H9 (cell line): ENCODE measurements at regions not wholly inside any gene's neighbourhood (a gene's known extent, or its start where the extent isn't known, plus 50 kb on each side); places are given as distances from the start of the nearest gene placed in this dataset.
"Not testable (repeated sequence)": the region's sequence is repeated elsewhere in the genome, so short reads cannot be mapped to it uniquely, and the experiment has no call there.

Experiments used
- DNase-seq: peaks from one replicate; pipeline ENCODE4 v3.0.0-alpha.2; 2017
- H2AFZ ChIP-seq: one replicate; pipeline ENCODE4 v1.6.1; 2013; ENCODE audit warnings: mild to moderate bottlenecking, low read length, control low read depth, moderate library complexity
- H2AK5ac ChIP-seq: 2 replicates; pipeline ENCODE4 v1.6.1; 2013; ENCODE audit warnings: low read length, control low read depth, mixed read lengths; ENCODE audit not compliant: insufficient read length
- H2BK120ac ChIP-seq: one replicate; pipeline ENCODE4 v1.6.1; 2013; ENCODE audit warnings: low read depth, mild to moderate bottlenecking, low read length, control low read depth, inconsistent platforms; ENCODE audit not compliant: poor library complexity, severe bottlenecking
- H2BK12ac ChIP-seq: 2 replicates; pipeline ENCODE4 v1.6.1; 2013; ENCODE audit warnings: low read length, control low read depth, mixed read lengths, low read depth; ENCODE audit not compliant: insufficient read length
- H2BK15ac ChIP-seq: 2 replicates; pipeline ENCODE4 v1.6.1; 2013; ENCODE audit warnings: low read depth, low read length, control low read depth
- H2BK20ac ChIP-seq: one replicate; pipeline ENCODE4 v1.6.1; 2013; ENCODE audit warnings: low read depth, mild to moderate bottlenecking, low read length, control low read depth, inconsistent platforms; ENCODE audit not compliant: poor library complexity, severe bottlenecking
- H2BK5ac ChIP-seq: 2 replicates; pipeline ENCODE4 v1.6.1; 2013; ENCODE audit warnings: low read length, control low read depth, mixed read lengths; ENCODE audit not compliant: insufficient read length
- H3K14ac ChIP-seq: 2 replicates; pipeline ENCODE4 v1.6.1; 2013; ENCODE audit warnings: low read length, control low read depth; ENCODE audit not compliant: insufficient read depth
- H3K18ac ChIP-seq: 2 replicates; pipeline ENCODE4 v1.6.1; 2013; ENCODE audit warnings: low read depth, mild to moderate bottlenecking, mixed read lengths, low read length, control low read depth; ENCODE audit not compliant: insufficient read length
- H3K23ac ChIP-seq: 2 replicates; pipeline ENCODE4 v1.6.1; 2013; ENCODE audit warnings: low read length, control low read depth, mixed read lengths, low read depth; ENCODE audit not compliant: insufficient read length
- H3K23me2 ChIP-seq: 2 replicates; pipeline ENCODE4 v1.6.1; 2013; ENCODE audit warnings: low read depth, mild to moderate bottlenecking, mixed read lengths, low read length, control low read depth; ENCODE audit not compliant: insufficient read length, poor library complexity, severe bottlenecking
- H3K27ac ChIP-seq: 2 replicates; pipeline ENCODE4 v1.5.1; 2013; ENCODE audit warnings: low read length, control low read depth, mixed read lengths, low read depth; ENCODE audit not compliant: insufficient read length
- H3K27me3 ChIP-seq: 2 replicates; pipeline ENCODE4 v1.6.1; 2013; ENCODE audit warnings: low read length, control low read depth, inconsistent platforms; ENCODE audit not compliant: insufficient read depth
- H3K4ac ChIP-seq: 2 replicates; pipeline ENCODE4 v1.6.1; 2013; ENCODE audit warnings: low read depth, mild to moderate bottlenecking, control low read depth, inconsistent platforms, low read length, moderate library complexity
- H3K4me1 ChIP-seq: 2 replicates; pipeline ENCODE4 v1.6.1; 2013; ENCODE audit warnings: low read length, control low read depth, inconsistent platforms; ENCODE audit not compliant: insufficient read depth
- H3K4me2 ChIP-seq: 2 replicates; pipeline ENCODE4 v1.6.1; 2013; ENCODE audit warnings: low read length, control low read depth, mixed read lengths; ENCODE audit not compliant: insufficient read length, insufficient read depth
- H3K56ac ChIP-seq: 2 replicates; pipeline ENCODE4 v1.6.1; 2013; ENCODE audit warnings: low read depth, mild to moderate bottlenecking, mixed read lengths, low read length, control low read depth; ENCODE audit not compliant: insufficient read length
- H3K79me1 ChIP-seq: 2 replicates; pipeline ENCODE4 v1.6.1; 2013; ENCODE audit warnings: low read depth, mild to moderate bottlenecking, moderate library complexity, low read length, control low read depth, inconsistent platforms; ENCODE audit not compliant: insufficient read depth, poor library complexity, severe bottlenecking
- H3K79me2 ChIP-seq: 2 replicates; pipeline ENCODE4 v1.6.1; 2013; ENCODE audit warnings: low read length, control low read depth, inconsistent platforms; ENCODE audit not compliant: insufficient read depth
- H3K9ac ChIP-seq: 2 replicates; pipeline ENCODE4 v1.6.1; 2013; ENCODE audit warnings: low read length, control low read depth, mixed read lengths; ENCODE audit not compliant: insufficient read length; ENCODE audit errors: extremely low read depth
- H3K9me3 ChIP-seq: one replicate; pipeline ENCODE4 v1.6.1; 2013; ENCODE audit warnings: low read depth, low read length, inconsistent platforms; ENCODE audit not compliant: control insufficient read depth
- H3T11ph ChIP-seq: one replicate; pipeline ENCODE4 v1.6.1; 2013; ENCODE audit warnings: mild to moderate bottlenecking, low read length, control low read depth, inconsistent platforms
- H4K20me1 ChIP-seq: one replicate; pipeline ENCODE4 v1.6.1; 2013; ENCODE audit not compliant: control insufficient read depth, insufficient read length, insufficient read depth
- H4K5ac ChIP-seq: 2 replicates; pipeline ENCODE4 v1.6.1; 2013; ENCODE audit warnings: low read depth, mild to moderate bottlenecking, mixed read lengths, low read length, control low read depth; ENCODE audit not compliant: insufficient read length
- H4K8ac ChIP-seq: replicated peaks from 2 replicates; pipeline ENCODE4 v1.6.1; 2013; ENCODE audit warnings: low read length, control low read depth, mixed read lengths, low read depth; ENCODE audit not compliant: insufficient read length
- H4K91ac ChIP-seq: 2 replicates; pipeline ENCODE4 v1.6.1; 2013; ENCODE audit warnings: low read depth, mild to moderate bottlenecking, moderate library complexity, mixed read lengths, low read length, control low read depth; ENCODE audit not compliant: insufficient read length
- H3K27ac Mint-ChIP-seq, 3 experiments: 2 replicates in 2 of 3; 3 replicates in 1 of 3; pipeline ENCODE4 v1.8.0; 2020 to 2021; ENCODE audit warnings: mixed read lengths in 3 of 3, mild to moderate bottlenecking in 1 of 3, moderate library complexity in 1 of 3
- H3K27me3 Mint-ChIP-seq: 2 replicates; pipeline ENCODE4 v1.8.0; 2021; ENCODE audit warnings: low read depth, mild to moderate bottlenecking, moderate library complexity, mixed read lengths
- H3K36me3 Mint-ChIP-seq, 3 experiments: 2 replicates in 2 of 3; 3 replicates in 1 of 3; pipeline ENCODE4 v1.8.0; 2020 to 2021; ENCODE audit warnings: low read depth in 3 of 3, mixed read lengths in 3 of 3; ENCODE audit not compliant: insufficient read depth in 1 of 3
- H3K4me1 Mint-ChIP-seq, 2 experiments: 2 replicates each; pipeline ENCODE4 v1.8.0; 2020; ENCODE audit warnings: mixed read lengths in 2 of 2
- H3K4me3 Mint-ChIP-seq, 2 experiments: 2 replicates in 1 of 2; 3 replicates in 1 of 2; pipeline ENCODE4 v1.8.0; 2020 to 2021; ENCODE audit warnings: mild to moderate bottlenecking in 2 of 2, mixed read lengths in 2 of 2, moderate library complexity in 1 of 2
- H3K9me3 Mint-ChIP-seq, 2 experiments: 2 replicates in 1 of 2; 3 replicates in 1 of 2; pipeline ENCODE4 v1.8.0; 2020; ENCODE audit warnings: mild to moderate bottlenecking in 2 of 2, mixed read lengths in 2 of 2, moderate library complexity in 1 of 2
- CTCF ChIP-seq: fragments of 200-600 bp; sonication (generic); conservative IDR thresholded peaks from 3 replicates; pipeline ENCODE4 v1.8.0; 2021; ENCODE audit warnings: antibody characterized with exemption, mild to moderate bottlenecking
- WGBS: extraction: QIAGEN DNeasy Blood & Tissue Kit; methylation state at CpG from one replicate; pipeline ENCODE4 v1.1.7; 2013; ENCODE audit warnings: missing lambda C conversion rate, low lambda C conversion rate, mixed read lengths; ENCODE audit not compliant: insufficient read length; ENCODE audit errors: extremely low coverage; 5-methylcytosine and 5-hydroxymethylcytosine counted together

GRCh38 chr4:66785479-66785878, 759.8 kb downstream of the CENPC start:
- Histone ChIP-seq H3K27ac (no peak overlapping the region), H3T11ph (no peak overlapping the region), H2BK120ac (no peak overlapping the region), H4K91ac (no peak overlapping the region), H3K4ac (no peak overlapping the region), H2AFZ (no peak overlapping the region), H3K23me2 (no peaks in the 10 kb centered on the region), H4K5ac (no peak overlapping the region), H4K8ac (no peak overlapping the region), H2BK15ac (no peak overlapping the region), H3K79me2 (no peaks in the 10 kb centered on the region), H3K18ac (no peak overlapping the region), H3K4me2 (no peak overlapping the region), H4K20me1 (no peaks in the 10 kb centered on the region), H3K56ac (no peak overlapping the region), H3K9ac (no peak overlapping the region), H3K4me1 (no peaks in the 10 kb centered on the region), H2BK12ac (no peak overlapping the region), H3K79me1 (no peaks in the 10 kb centered on the region), H3K14ac (no peak overlapping the region), H2BK20ac (no peak overlapping the region), H3K9me3 (no peaks in the 10 kb centered on the region), H3K27me3 (no peaks in the 10 kb centered on the region), H2BK5ac (no peak overlapping the region), H3K23ac (no peak overlapping the region), H2AK5ac (no peak overlapping the region)
- peaks cover 9 to 10% of the 10 kb centered on the region in 2 experiments for H3K9me3 Mint-ChIP-seq
- peaks cover 0 to under 1% of the 10 kb centered on the region in 2 experiments; a peak in 1 of 4 replicates for H3K4me1 Mint-ChIP-seq
- TF ChIP-seq CTCF: no peak
- no CpG with 5 or more reads among the region's 2 CpGs for WGBS
- H3K27me3 Mint-ChIP-seq: no peaks in the 10 kb centered on the region
- no peak for DNase-seq
- peaks cover 0 to 8% (median 7%) of the 10 kb centered on the region in 3 experiments; a peak in 4 of 7 replicates for H3K36me3 Mint-ChIP-seq
- no peak overlapping the region for H3K4me3 Mint-ChIP-seq
- H3K27ac Mint-ChIP-seq: no peak overlapping the region; a peak in 1 of 7 replicates

GRCh38 chr4:66782751-66783150, 762.6 kb downstream of the CENPC start:
- H3K79me2 ChIP-seq, H3K9me3 Mint-ChIP-seq, H3K4me2 ChIP-seq, H3K9me3 ChIP-seq, H3K56ac ChIP-seq, H3K23me2 ChIP-seq, H3K4ac ChIP-seq, DNase-seq, H4K8ac ChIP-seq, H3K9ac ChIP-seq, H3K14ac ChIP-seq, H3K79me1 ChIP-seq, H4K20me1 ChIP-seq, H2BK15ac ChIP-seq, H2AFZ ChIP-seq, H3K4me3 Mint-ChIP-seq, H3K27ac Mint-ChIP-seq, H3K4me1 ChIP-seq, H3K27me3 Mint-ChIP-seq, H3K36me3 Mint-ChIP-seq, H4K91ac ChIP-seq, H2BK12ac ChIP-seq, H3K27me3 ChIP-seq, H2AK5ac ChIP-seq, H2BK5ac ChIP-seq, H3K18ac ChIP-seq, H3K23ac ChIP-seq, H3K4me1 Mint-ChIP-seq, H2BK20ac ChIP-seq, H2BK120ac ChIP-seq, H4K5ac ChIP-seq, H3T11ph ChIP-seq, H3K27ac ChIP-seq: not testable (repeated sequence)
- no CpG with 5 or more reads among the region's 18 CpGs for WGBS
